Endothelial cell of umbilical vein (primary cell): ENCODE measurements at regions not wholly inside any gene's neighbourhood (a gene's known extent, or its start where the extent isn't known, plus 50 kb on each side); places are given as distances from the start of the nearest gene placed in this dataset.
A peak's percentile ranks its signal among the peaks of the same experiment; 100 is the strongest.

Source experiments
- BruUV-seq: library from RNA; stranded (reverse); fragments of 400-500 nt; replicated peaks from 2 replicates; lab custom pipeline; 2021; lab: Mats Ljungman, UMichigan
- CTCF ChIA-PET: fragments of 300-600, 350-600 bp; sonication (Branson Sonifier 250); formaldehyde crosslinking; loops from one replicate; lab custom pipeline; 2021; ENCODE audit warnings: antibody characterized with exemption, inconsistent platforms; lab: Charles Lee
- POLR2A ChIA-PET: fragments of 300-600, 350-600 bp; sonication (Branson Sonifier 250); formaldehyde crosslinking; loops from one replicate; lab custom pipeline; 2021; ENCODE audit warnings: antibody characterized with exemption, inconsistent platforms; lab: Charles Lee
- DNase-seq: peaks from one replicate; pipeline ENCODE4 v3.0.0-alpha.2; 2011; ENCODE audit warnings: low read depth, low spot score
- FAIRE-seq: peaks from 2 replicates; lab custom pipeline; 2011; peaks lifted over from hg19 to GRCh38; lab: Jason Lieb, UNC
- H2AFZ ChIP-seq: 2 replicates; pipeline ENCODE4 v1.6.0; 2012; ENCODE audit warnings: low read depth, low read length, control low read depth, inconsistent platforms
- H3K27ac ChIP-seq: 2 replicates; pipeline ENCODE4 v1.5.1; 2011; ENCODE audit warnings: low read depth, mild to moderate bottlenecking, control low read depth, low read length, moderate library complexity; ENCODE audit not compliant: insufficient read depth
- H3K27me3 ChIP-seq, 2 experiments: 2 replicates each; pipeline versions ENCODE4 v1.6.0 to v1.6.1; 2011; ENCODE audit warnings: low read length in 2 of 2, mixed read lengths in 1 of 2; ENCODE audit not compliant: control insufficient read depth in 2 of 2, insufficient read depth in 2 of 2
- H3K36me3 ChIP-seq, 2 experiments: 2 replicates in 1 of 2; 3 replicates in 1 of 2; pipeline ENCODE4 v1.5.1; 2011; ENCODE audit warnings: low read length in 2 of 2, mild to moderate bottlenecking in 1 of 2, moderate library complexity in 1 of 2; ENCODE audit not compliant: control insufficient read depth in 2 of 2, insufficient read depth in 2 of 2; ENCODE audit errors: extremely low read depth in 1 of 2
- H3K4me1 ChIP-seq: 3 replicates; pipeline ENCODE4 v1.5.1; 2011; ENCODE audit warnings: mild to moderate bottlenecking, low read length; ENCODE audit not compliant: control insufficient read depth, insufficient read depth; ENCODE audit errors: extremely low read depth
- H3K4me2 ChIP-seq: 2 replicates; pipeline ENCODE4 v1.6.1; 2011; ENCODE audit warnings: low read length, control low read depth, mixed read lengths; ENCODE audit not compliant: insufficient read depth
- H3K4me3 ChIP-seq, 3 experiments: fragments of 200-600 bp in 1 of 3; sonication (generic), shearing (Covaris generic) in 1 of 3; replicated peaks in 1 of 3; 2 replicates each; pipeline ENCODE4 v1.5.1; 2011 to 2016; ENCODE audit warnings: control low read depth in 3 of 3, low read length in 3 of 3, mild to moderate bottlenecking in 2 of 3, inconsistent platforms in 1 of 3, low read depth in 1 of 3, moderate library complexity in 1 of 3; ENCODE audit not compliant: insufficient read depth in 1 of 3
- H3K79me2 ChIP-seq: 2 replicates; pipeline ENCODE4 v1.6.0; 2012; ENCODE audit warnings: low read length, inconsistent platforms; ENCODE audit not compliant: control insufficient read depth, insufficient read depth
- H3K9ac ChIP-seq: replicated peaks from 2 replicates; pipeline ENCODE3; 2011; ENCODE audit warnings: low read length, control low read depth; ENCODE audit not compliant: insufficient read depth; ENCODE audit errors: extremely low read depth
- H3K9me1 ChIP-seq: replicated peaks from 3 replicates; pipeline ENCODE4 v1.6.0; 2011; ENCODE audit warnings: mild to moderate bottlenecking, low read length; ENCODE audit not compliant: control insufficient read depth, insufficient read depth; ENCODE audit errors: extremely low read depth
- H3K9me3 ChIP-seq: replicated peaks from 2 replicates; pipeline ENCODE4 v1.5.1; 2012; ENCODE audit warnings: low read length, inconsistent platforms; ENCODE audit not compliant: control insufficient read depth, insufficient read depth
- H4K20me1 ChIP-seq: replicated peaks from 2 replicates; pipeline ENCODE3; 2011; ENCODE audit warnings: mild to moderate bottlenecking, low read length; ENCODE audit not compliant: control insufficient read depth, insufficient read depth; ENCODE audit errors: extremely low read depth
- EZH2 ChIP-seq: IDR thresholded peaks from 2 replicates; pipeline ENCODE4 v1.6.1; 2012; ENCODE audit warnings: borderline replicate concordance, low read depth, mild to moderate bottlenecking, moderate library complexity, low read length, inconsistent platforms; ENCODE audit not compliant: severe bottlenecking
- FOS ChIP-seq: IDR thresholded peaks from 2 replicates; pipeline ENCODE4 v1.6.1; 2011; ENCODE audit warnings: mild to moderate bottlenecking, low read length, moderate library complexity, borderline replicate concordance; ENCODE audit not compliant: insufficient read depth
- GATA2 ChIP-seq: IDR thresholded peaks from 2 replicates; pipeline ENCODE4 v1.7.0; 2011; ENCODE audit warnings: low read depth, mild to moderate bottlenecking, moderate library complexity, mixed read lengths, low read length; ENCODE audit not compliant: insufficient read length, insufficient read depth
- JUN ChIP-seq: IDR thresholded peaks from 2 replicates; pipeline ENCODE4 v1.6.1; 2011; ENCODE audit warnings: borderline replicate concordance, low read depth; ENCODE audit not compliant: insufficient read length, insufficient read depth
- MYC ChIP-seq: IDR thresholded peaks from one replicate; pipeline ENCODE4 v1.6.1; 2011; ENCODE audit warnings: mild to moderate bottlenecking, low read depth, low read length
- POLR2A ChIP-seq: IDR thresholded peaks from 2 replicates; pipeline ENCODE4 v1.6.1; 2012; ENCODE audit warnings: low read depth, mild to moderate bottlenecking, control low read depth, low read length
- POLR2AphosphoS5 ChIP-seq: IDR thresholded peaks from 2 replicates; pipeline ENCODE4 v1.6.1; 2012; ENCODE audit warnings: low read depth, mild to moderate bottlenecking, control low read depth, low read length, moderate library complexity; ENCODE audit not compliant: insufficient read depth
- dilution Hi-C: fragments of 300-500 bp; cut with MboI; formaldehyde crosslinking; loops from one replicate; pipeline ENCODE4 v1.15.0; 2019; ENCODE audit warnings: low sequenced_read_pairs; ENCODE audit not compliant: extremely low pct_ligation_motif_present
- intact Hi-C: fragments of 100-400 bp; cut with micrococcal nuclease; formaldehyde crosslinking; loops from one replicate; pipeline ENCODE4 v1.10.0; 2022
- TF ChIP-seq, protein P1 (sequence below): IDR thresholded peaks from 2 replicates; pipeline ENCODE4 v1.6.1; 2011; ENCODE audit not compliant: insufficient read depth, insufficient read length
- TF ChIP-seq, protein P2 (sequence below), 2 donors: IDR thresholded peaks; 1 replicate in 1 of 2; 2 replicates in 1 of 2; pipeline ENCODE4 v1.5.1; 2011; ENCODE audit warnings: low read length in 2 of 2, mild to moderate bottlenecking in 2 of 2, moderate library complexity in 2 of 2, control low read depth in 1 of 2, inconsistent platforms in 1 of 2, low read depth in 1 of 2; ENCODE audit not compliant: insufficient read depth in 1 of 2; ENCODE audit errors: extremely low read depth in 1 of 2

- H3K9me3 ChIP-seq, result no peaks in the 10 kb centered on the region
- FAIRE-seq (no peak), DNase-seq (peak; percentile 8)
- H3K27ac ChIP-seq, result no peak overlapping the region
- H2AFZ ChIP-seq, result no peak overlapping the region
- CTCF ChIA-PET, result no interaction called here
- TF ChIP-seq, protein P1, sequence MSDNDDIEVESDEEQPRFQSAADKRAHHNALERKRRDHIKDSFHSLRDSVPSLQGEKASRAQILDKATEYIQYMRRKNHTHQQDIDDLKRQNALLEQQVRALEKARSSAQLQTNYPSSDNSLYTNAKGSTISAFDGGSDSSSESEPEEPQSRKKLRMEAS, result no peak
- no peak for TF ChIP-seq FOS
- no peak for TF ChIP-seq POLR2A
- no peak for TF ChIP-seq MYC
- TF ChIP-seq GATA2, result no peak
- no peak for TF ChIP-seq JUN
- no peak for TF ChIP-seq EZH2
- no peak for TF ChIP-seq POLR2AphosphoS5
- TF ChIP-seq, protein P2, sequence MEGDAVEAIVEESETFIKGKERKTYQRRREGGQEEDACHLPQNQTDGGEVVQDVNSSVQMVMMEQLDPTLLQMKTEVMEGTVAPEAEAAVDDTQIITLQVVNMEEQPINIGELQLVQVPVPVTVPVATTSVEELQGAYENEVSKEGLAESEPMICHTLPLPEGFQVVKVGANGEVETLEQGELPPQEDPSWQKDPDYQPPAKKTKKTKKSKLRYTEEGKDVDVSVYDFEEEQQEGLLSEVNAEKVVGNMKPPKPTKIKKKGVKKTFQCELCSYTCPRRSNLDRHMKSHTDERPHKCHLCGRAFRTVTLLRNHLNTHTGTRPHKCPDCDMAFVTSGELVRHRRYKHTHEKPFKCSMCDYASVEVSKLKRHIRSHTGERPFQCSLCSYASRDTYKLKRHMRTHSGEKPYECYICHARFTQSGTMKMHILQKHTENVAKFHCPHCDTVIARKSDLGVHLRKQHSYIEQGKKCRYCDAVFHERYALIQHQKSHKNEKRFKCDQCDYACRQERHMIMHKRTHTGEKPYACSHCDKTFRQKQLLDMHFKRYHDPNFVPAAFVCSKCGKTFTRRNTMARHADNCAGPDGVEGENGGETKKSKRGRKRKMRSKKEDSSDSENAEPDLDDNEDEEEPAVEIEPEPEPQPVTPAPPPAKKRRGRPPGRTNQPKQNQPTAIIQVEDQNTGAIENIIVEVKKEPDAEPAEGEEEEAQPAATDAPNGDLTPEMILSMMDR (IDR thresholded peaks at IDR 0.05; ENCODE audit: extremely low read depth in 1 of 2, insufficient read depth in 1 of 2, low read depth in 1 of 2, low read length in 2 of 2), result no peak
- no peak overlapping the region for H3K9ac ChIP-seq
- H4K20me1 ChIP-seq, result no peaks in the 10 kb centered on the region
- H3K79me2 ChIP-seq, result no peaks in the 10 kb centered on the region
- dilution Hi-C loops, result no loop called here
- BruUV-seq, result no TSS peak
- intact Hi-C loops, result no loop called here
- POLR2A ChIA-PET, result no interaction called here
- H3K9me1 ChIP-seq, result no peaks in the 10 kb centered on the region
- H3K4me2 ChIP-seq, result no peak overlapping the region
- H3K27me3 ChIP-seq, result peaks cover 11 to 15% of the 10 kb centered on the region in 2 experiments
- H3K4me1 ChIP-seq, result no peaks in the 10 kb centered on the region
- H3K4me3 ChIP-seq, result no peak overlapping the region
- no peaks in the 10 kb centered on the region for H3K36me3 ChIP-seq
These were observed 127.8 kb downstream of the INHBB start for GRCh38 chr2:120473522-120474271.
